GM12891 (cell line): ENCODE measurements at regions not wholly inside any gene's neighbourhood (a gene's known extent, or its start where the extent isn't known, plus 50 kb on each side); places are given as distances from the start of the nearest gene placed in this dataset.
"Not testable (repeated sequence)": the region's sequence is repeated elsewhere in the genome, so short reads cannot be mapped to it uniquely, and the experiment has no call there.

Source experiments
- DNase-seq: peaks from one replicate; pipeline ENCODE4 v3.0.0; 2011; ENCODE audit warnings: low spot score; ENCODE audit not compliant: insufficient read length
- FAIRE-seq: peaks from 2 replicates; lab custom pipeline; 2011; peaks lifted over from hg19 to GRCh38; lab: Jason Lieb, UNC
- PAX5 ChIP-seq: IDR thresholded peaks from 2 replicates; pipeline ENCODE4 v1.6.1; 2011; ENCODE audit warnings: low read length, moderate library complexity, mild to moderate bottlenecking; ENCODE audit not compliant: insufficient read depth, severe bottlenecking
- POLR2A ChIP-seq: IDR thresholded peaks from 2 replicates; pipeline ENCODE4 v1.6.1; 2011; ENCODE audit warnings: low read depth, low read length, control low read depth
- POLR2AphosphoS5 ChIP-seq: IDR thresholded peaks from 2 replicates; pipeline ENCODE4 v1.6.1; 2011; ENCODE audit warnings: low read depth, low read length, control low read depth
- POU2F2 ChIP-seq: IDR thresholded peaks from 2 replicates; pipeline ENCODE4 v1.6.1; 2011; ENCODE audit warnings: low read depth, mild to moderate bottlenecking, control low read depth, low read length, moderate library complexity
- SPI1 ChIP-seq: IDR thresholded peaks from 2 replicates; pipeline ENCODE4 v1.6.1; 2011; ENCODE audit warnings: low read depth, low read length, control low read depth
- TAF1 ChIP-seq: IDR thresholded peaks from 2 replicates; pipeline ENCODE4 v1.6.1; 2011; ENCODE audit warnings: low read depth, low read length, control low read depth

GRCh38 chr12:25615119-25615518 lies 62.0 kb upstream of the LMNTD1 start:
- TF ChIP-seq PAX5 (no peak), POLR2A (no peak), POLR2AphosphoS5 (no peak), POU2F2 (no peak), SPI1 (no peak), TAF1 (no peak)
- FAIRE-seq (no peak), DNase-seq (no peak)

- TF ChIP-seq SPI1 (no peak), TAF1 (no peak), POLR2AphosphoS5 (no peak), POLR2A (no peak), POU2F2 (no peak), PAX5 (no peak)
- no peak for FAIRE-seq
- DNase-seq = no peak
Observed at GRCh38 chr12:25616286-25616685, 63.2 kb upstream of the LMNTD1 start.

GRCh38 chr12:25617991-25618390 lies 64.9 kb upstream of the LMNTD1 start:
- no peak for DNase-seq
- TF ChIP-seq PAX5 (no peak), SPI1 (no peak), POU2F2 (no peak), TAF1 (no peak)
- FAIRE-seq = no peak

- DNase-seq (no peak), FAIRE-seq (no peak)
- no peak for TF ChIP-seq POU2F2
- no peak for TF ChIP-seq POLR2A
- no peak for TF ChIP-seq TAF1
- TF ChIP-seq SPI1 = no peak
- TF ChIP-seq PAX5 = no peak
- no peak for TF ChIP-seq POLR2AphosphoS5
Observed at GRCh38 chr12:25623816-25624215, 70.7 kb upstream of the LMNTD1 start.

- FAIRE-seq (no peak), DNase-seq (no peak)
- TF ChIP-seq POU2F2 (no peak), SPI1 (no peak), TAF1 (no peak), POLR2AphosphoS5 (no peak), POLR2A (no peak), PAX5 (no peak)
Observed at GRCh38 chr12:25625146-25625545, 72.1 kb upstream of the LMNTD1 start.

GRCh38 chr12:25629341-25629740 lies 76.3 kb upstream of the LMNTD1 start:
- TF ChIP-seq POU2F2 = no peak
- TF ChIP-seq PAX5 = no peak
- no peak for TF ChIP-seq SPI1
- TF ChIP-seq POLR2AphosphoS5 = no peak
- no peak for TF ChIP-seq TAF1
- no peak for TF ChIP-seq POLR2A
- no peak for DNase-seq
- FAIRE-seq = no peak

- not testable (repeated sequence) for DNase-seq, FAIRE-seq
Observed at GRCh38 chr12:25630735-25631515, 77.8 kb upstream of the LMNTD1 start.

- not testable (repeated sequence) for FAIRE-seq, DNase-seq
Observed at GRCh38 chr12:25633149-25633548, 80.1 kb upstream of the LMNTD1 start.

GRCh38 chr12:25637752-25638151 lies 84.7 kb upstream of the LMNTD1 start:
- FAIRE-seq (no peak), DNase-seq (no peak)
- no peak for TF ChIP-seq POU2F2
- no peak for TF ChIP-seq SPI1

- no peak for DNase-seq
- FAIRE-seq = no peak
- TF ChIP-seq PAX5 = no peak
- TF ChIP-seq POLR2AphosphoS5 = no peak
- TF ChIP-seq SPI1 = no peak
- TF ChIP-seq POU2F2 = no peak
- TF ChIP-seq TAF1 = no peak
- TF ChIP-seq POLR2A = no peak
Observed at GRCh38 chr12:25639406-25639805, 86.3 kb upstream of the LMNTD1 start.
